MM.1S (cell line): ENCODE measurements at regions not wholly inside any gene's neighbourhood (a gene's known extent, or its start where the extent isn't known, plus 50 kb on each side); places are given as distances from the start of the nearest gene placed in this dataset.

Experiments used
- DNase-seq: peaks from one replicate; pipeline ENCODE4 v3.0.0-alpha.2; 2015
- H2AFZ ChIP-seq: fragments of 300-600 bp; sonication (generic); 2 replicates; pipeline ENCODE4 v1.6.0; 2016; ENCODE audit warnings: antibody characterized with exemption, low read length
- H3F3A ChIP-seq: fragments of 300-600 bp; sonication (generic); 2 replicates; pipeline ENCODE4 v1.6.1; 2016; ENCODE audit warnings: mild to moderate bottlenecking, antibody characterized with exemption, low read length, moderate library complexity, mixed read lengths; ENCODE audit not compliant: insufficient read depth
- H3K27ac ChIP-seq: fragments of 300-600 bp; sonication (generic); 2 replicates; pipeline ENCODE4 v1.5.1; 2016; ENCODE audit warnings: mild to moderate bottlenecking, low read length
- H3K27me3 ChIP-seq: fragments of 300-600 bp; sonication (generic); replicated peaks from 2 replicates; pipeline ENCODE4 v1.6.0; 2016; ENCODE audit warnings: low read length; ENCODE audit not compliant: insufficient read depth
- H3K36me3 ChIP-seq: fragments of 300-600 bp; sonication (generic); replicated peaks from 2 replicates; pipeline ENCODE4 v1.6.1; 2016; ENCODE audit warnings: mild to moderate bottlenecking, low read length, mixed read lengths; ENCODE audit not compliant: insufficient read depth
- H3K4me1 ChIP-seq: fragments of 300-600 bp; sonication (generic); 2 replicates; pipeline ENCODE4 v1.6.1; 2016; ENCODE audit warnings: low read length, mixed read lengths
- H3K4me2 ChIP-seq: fragments of 300-600 bp; sonication (generic); 2 replicates; pipeline ENCODE4 v1.6.0; 2016; ENCODE audit warnings: low read depth, low read length
- H3K4me3 ChIP-seq: fragments of 300-600 bp; sonication (generic); 2 replicates; pipeline ENCODE4 v1.5.1; 2016; ENCODE audit warnings: low read length, mixed read lengths
- H3K79me2 ChIP-seq: fragments of 300-600 bp; sonication (generic); 2 replicates; pipeline ENCODE4 v1.6.1; 2016; ENCODE audit warnings: mixed run types, low read length, mixed read lengths
- H3K9ac ChIP-seq: fragments of 300-600 bp; sonication (generic); 2 replicates; pipeline ENCODE4 v1.6.1; 2016; ENCODE audit warnings: low read length, mixed read lengths
- H3K9me2 ChIP-seq: fragments of 300-600 bp; sonication (generic); replicated peaks from 2 replicates; pipeline ENCODE4 v1.6.1; 2016; ENCODE audit warnings: mild to moderate bottlenecking, low read length, mixed read lengths; ENCODE audit not compliant: insufficient read depth
- H3K9me3 ChIP-seq: fragments of 300-600 bp; sonication (generic); replicated peaks from 2 replicates; pipeline ENCODE4 v1.6.1; 2016; ENCODE audit warnings: mild to moderate bottlenecking, low read length, mixed read lengths; ENCODE audit not compliant: insufficient read depth
- H4K20me1 ChIP-seq: fragments of 300-600 bp; sonication (generic); 2 replicates; pipeline ENCODE4 v1.6.1; 2016; ENCODE audit warnings: mild to moderate bottlenecking, low read length, moderate library complexity, mixed read lengths; ENCODE audit not compliant: insufficient read depth
- CTCF ChIP-seq: fragments of 300-600 bp; sonication (generic); IDR thresholded peaks from 2 replicates; pipeline ENCODE4 v1.5.1; 2016; ENCODE audit warnings: antibody characterized with exemption, low read length, mixed read lengths
- EZH2 ChIP-seq: fragments of 300-600 bp; sonication (generic); optimal IDR thresholded peaks from 2 replicates; pipeline ENCODE3; 2017; ENCODE audit warnings: low read depth, mild to moderate bottlenecking, antibody characterized with exemption, low read length, mixed read lengths
- EZH2phosphoT487 ChIP-seq: fragments of 300-600 bp; sonication (generic); IDR thresholded peaks from 2 replicates; pipeline ENCODE4 v1.6.1; 2018; ENCODE audit warnings: antibody characterized with exemption, low read length

- DNase-seq = no peak
- Histone ChIP-seq H3K4me3 (no peak overlapping the region), H4K20me1 (no peaks in the 10 kb centered on the region), H3K9me2 (no peaks in the 10 kb centered on the region), H3K27me3 (no peaks in the 10 kb centered on the region), H3K4me1 (no peaks in the 10 kb centered on the region), H3K4me2 (no peak overlapping the region), H2AFZ (no peak overlapping the region), H3K79me2 (no peaks in the 10 kb centered on the region), H3K9ac (no peak overlapping the region), H3K36me3 (no peaks in the 10 kb centered on the region), H3K27ac (no peak overlapping the region), H3F3A (no peaks in the 10 kb centered on the region), H3K9me3 (no peaks in the 10 kb centered on the region)
- TF ChIP-seq CTCF (no peak), EZH2 (no peak), EZH2phosphoT487 (no peak)
Measured at GRCh38 chr12:28824193-28824846, 324.8 kb upstream of the FAR2 start.

GRCh38 chr12:28824849-28825248, 324.2 kb upstream of the FAR2 start:
- Histone ChIP-seq H2AFZ (no peak overlapping the region), H3F3A (no peaks in the 10 kb centered on the region), H3K36me3 (no peaks in the 10 kb centered on the region), H3K9ac (no peak overlapping the region), H3K4me2 (no peak overlapping the region), H3K9me3 (no peaks in the 10 kb centered on the region), H3K79me2 (no peaks in the 10 kb centered on the region), H3K9me2 (no peaks in the 10 kb centered on the region), H3K4me1 (no peaks in the 10 kb centered on the region), H4K20me1 (no peaks in the 10 kb centered on the region), H3K4me3 (no peak overlapping the region), H3K27ac (no peak overlapping the region), H3K27me3 (no peaks in the 10 kb centered on the region)
- no peak for TF ChIP-seq EZH2phosphoT487
- no peak for TF ChIP-seq CTCF
- TF ChIP-seq EZH2 = no peak
- DNase-seq = no peak

- H2AFZ ChIP-seq = no peak overlapping the region
- H3K27ac ChIP-seq = no peak overlapping the region
- TF ChIP-seq CTCF = no peak
- TF ChIP-seq EZH2 = no peak
- TF ChIP-seq EZH2phosphoT487 = no peak
- H3K4me2 ChIP-seq = no peak overlapping the region
- no peaks in the 10 kb centered on the region for H3F3A ChIP-seq
- H3K27me3 ChIP-seq = no peaks in the 10 kb centered on the region
- no peaks in the 10 kb centered on the region for H4K20me1 ChIP-seq
- H3K79me2 ChIP-seq = no peaks in the 10 kb centered on the region
- no peaks in the 10 kb centered on the region for H3K9me2 ChIP-seq
- H3K36me3 ChIP-seq = no peaks in the 10 kb centered on the region
- no peaks in the 10 kb centered on the region for H3K4me1 ChIP-seq
- H3K4me3 ChIP-seq = no peak overlapping the region
- DNase-seq = no peak
- no peak overlapping the region for H3K9ac ChIP-seq
- H3K9me3 ChIP-seq = no peaks in the 10 kb centered on the region
Measured at GRCh38 chr12:28826766-28827165, 322.3 kb upstream of the FAR2 start.
